Neural progenitor cell (in vitro differentiated cells): ENCODE measurements at regions not wholly inside any gene's neighbourhood (a gene's known extent, or its start where the extent isn't known, plus 50 kb on each side); places are given as distances from the start of the nearest gene placed in this dataset.
"Not testable (repeated sequence)": the region's sequence is repeated elsewhere in the genome, so short reads cannot be mapped to it uniquely, and the experiment has no call there.

ENCODE experiments used
- DNase-seq: peaks from one replicate; pipeline ENCODE4 v3.0.0-alpha.2; 2016; ENCODE audit warnings: low spot score
- H2AFZ ChIP-seq: fragments of 200-600 bp; sonication (generic); replicated peaks from 2 replicates; pipeline ENCODE4 v1.6.1; 2016; ENCODE audit warnings: antibody characterized with exemption
- H3F3A ChIP-seq: fragments of 200-600 bp; sonication (generic); 2 replicates; pipeline ENCODE4 v1.6.1; 2016; ENCODE audit warnings: antibody characterized with exemption, low read depth
- H3K27ac ChIP-seq: fragments of 200-600 bp; sonication (generic); 2 replicates; pipeline ENCODE4 v1.5.1; 2016; ENCODE audit warnings: mild to moderate bottlenecking
- H3K27me3 ChIP-seq: fragments of 200-600 bp; sonication (generic); 2 replicates; pipeline ENCODE4 v1.6.1; 2016; ENCODE audit warnings: mild to moderate bottlenecking, moderate library complexity
- H3K36me3 ChIP-seq: fragments of 200-600 bp; sonication (generic); 2 replicates; pipeline ENCODE4 v1.5.1; 2016
- H3K4me1 ChIP-seq: fragments of 200-600 bp; sonication (generic); 2 replicates; pipeline ENCODE4 v1.6.1; 2016; ENCODE audit warnings: mixed run types
- H3K4me2 ChIP-seq: fragments of 200-600 bp; sonication (generic); 2 replicates; pipeline ENCODE4 v1.6.1; 2016
- H3K4me3 ChIP-seq: fragments of 200-600 bp; sonication (generic); 2 replicates; pipeline ENCODE4 v1.5.1; 2016
- H3K79me2 ChIP-seq: fragments of 200-600 bp; sonication (generic); 2 replicates; pipeline ENCODE4 v1.6.1; 2016; ENCODE audit warnings: low read depth
- H3K9ac ChIP-seq: fragments of 200-600 bp; sonication (generic); 2 replicates; pipeline ENCODE4 v1.6.1; 2016
- H3K9me3 ChIP-seq: fragments of 200-600 bp; sonication (generic); 2 replicates; pipeline ENCODE4 v1.5.1; 2016; ENCODE audit warnings: low read depth
- H4K20me1 ChIP-seq: fragments of 200-600 bp; sonication (generic); 2 replicates; pipeline ENCODE4 v1.6.1; 2016; ENCODE audit warnings: low read depth
- H3K27ac Mint-ChIP-seq: 3 replicates; pipeline ENCODE4 v1.8.0; 2021; ENCODE audit warnings: mixed read lengths
- H3K27me3 Mint-ChIP-seq: 2 replicates; pipeline ENCODE4 v1.8.0; 2022; ENCODE audit warnings: low read depth, mild to moderate bottlenecking, inconsistent platforms, moderate library complexity, mixed read lengths; ENCODE audit not compliant: insufficient read depth
- H3K36me3 Mint-ChIP-seq: 3 replicates; pipeline ENCODE4 v1.8.0; 2021; ENCODE audit warnings: mixed read lengths
- H3K4me1 Mint-ChIP-seq: 3 replicates; pipeline ENCODE4 v1.8.0; 2021; ENCODE audit warnings: mixed read lengths
- H3K4me3 Mint-ChIP-seq: 3 replicates; pipeline ENCODE4 v1.8.0; 2021; ENCODE audit warnings: mild to moderate bottlenecking, moderate library complexity, mixed read lengths
- H3K9me3 Mint-ChIP-seq: 3 replicates; pipeline ENCODE4 v1.8.0; 2020; ENCODE audit warnings: mixed read lengths
- CTCF ChIP-seq: fragments of 200-600 bp; sonication (generic); IDR thresholded peaks from 2 replicates; pipeline ENCODE4 v1.5.1; 2017; ENCODE audit warnings: antibody characterized with exemption, mild to moderate bottlenecking
- EZH2 ChIP-seq: fragments of 200-600 bp; sonication (generic); IDR thresholded peaks from 2 replicates; pipeline ENCODE4 v1.6.1; 2017; ENCODE audit warnings: antibody characterized with exemption, mild to moderate bottlenecking, moderate library complexity
- EZH2phosphoT487 ChIP-seq: fragments of 200-600 bp; sonication (generic); IDR thresholded peaks from 2 replicates; pipeline ENCODE4 v1.6.1; 2017; ENCODE audit warnings: antibody characterized with exemption

- not testable (repeated sequence) for H2AFZ ChIP-seq, H3K4me3 ChIP-seq, H3K4me1 Mint-ChIP-seq, H3K27ac ChIP-seq, H3K4me3 Mint-ChIP-seq, H3K4me1 ChIP-seq, H3K4me2 ChIP-seq, DNase-seq, H3K9ac ChIP-seq, H4K20me1 ChIP-seq, H3K79me2 ChIP-seq, H3K9me3 ChIP-seq, H3K27me3 Mint-ChIP-seq, H3K9me3 Mint-ChIP-seq, H3K27me3 ChIP-seq, H3F3A ChIP-seq, H3K36me3 ChIP-seq, H3K36me3 Mint-ChIP-seq
- H3K27ac Mint-ChIP-seq: peak overlapping the region; percentile 77
These were observed 85.1 kb upstream of the MAP4 start for GRCh38 chr3:48101301-48101650.

- Histone ChIP-seq H3F3A (peaks cover 28% of the 10 kb centered on the region), H4K20me1 (peaks cover 2% of the 10 kb centered on the region), H3K9me3 (no peaks in the 10 kb centered on the region), H3K27ac (no peak overlapping the region), H3K79me2 (peaks cover 17% of the 10 kb centered on the region), H2AFZ (no peak overlapping the region), H3K36me3 (no peaks in the 10 kb centered on the region), H3K4me2 (no peak overlapping the region), H3K9ac (no peak overlapping the region), H3K4me1 (peaks cover 9% of the 10 kb centered on the region), H3K27me3 (no peaks in the 10 kb centered on the region), H3K4me3 (no peak overlapping the region)
- no peak overlapping the region for H3K4me3 Mint-ChIP-seq
- H3K27ac Mint-ChIP-seq: no peak overlapping the region
- TF ChIP-seq EZH2 (no peak), CTCF (no peak), EZH2phosphoT487 (no peak)
- H3K4me1 Mint-ChIP-seq: peaks cover 16% of the 10 kb centered on the region
- no peak for DNase-seq
- no peaks in the 10 kb centered on the region for H3K36me3 Mint-ChIP-seq
- H3K27me3 Mint-ChIP-seq: peaks cover 4% of the 10 kb centered on the region
- no peaks in the 10 kb centered on the region for H3K9me3 Mint-ChIP-seq
These were observed 76.1 kb upstream of the MAP4 start for GRCh38 chr3:48092270-48092669.

- no peak overlapping the region for H3K27ac ChIP-seq
- peaks cover 4% of the 10 kb centered on the region for H3K27me3 Mint-ChIP-seq
- no peak for TF ChIP-seq EZH2phosphoT487
- H3F3A ChIP-seq: peaks cover 34% of the 10 kb centered on the region
- H3K9me3 ChIP-seq: no peaks in the 10 kb centered on the region
- no peak for DNase-seq
- H3K27me3 ChIP-seq: no peaks in the 10 kb centered on the region
- no peaks in the 10 kb centered on the region for H3K36me3 Mint-ChIP-seq
- H3K4me2 ChIP-seq: peak overlapping the region; percentile 66
- peak overlapping the region; percentile 80 for H3K4me3 ChIP-seq
- no peak overlapping the region for H2AFZ ChIP-seq
- H3K36me3 ChIP-seq: no peaks in the 10 kb centered on the region
- peaks cover 36% of the 10 kb centered on the region for H3K79me2 ChIP-seq
- no peaks in the 10 kb centered on the region for H3K9me3 Mint-ChIP-seq
- peak overlapping the region; percentile 98 for H3K4me3 Mint-ChIP-seq
- H3K27ac Mint-ChIP-seq: no peak overlapping the region
- H3K4me1 Mint-ChIP-seq: peaks cover 24% of the 10 kb centered on the region
- H3K4me1 ChIP-seq: peaks cover 9% of the 10 kb centered on the region
- no peak overlapping the region for H3K9ac ChIP-seq
- H4K20me1 ChIP-seq: peaks cover 20% of the 10 kb centered on the region
These were observed 74.1 kb upstream of the MAP4 start for GRCh38 chr3:48090166-48090939.

GRCh38 chr3:48088749-48089466, 72.7 kb upstream of the MAP4 start:
- no peaks in the 10 kb centered on the region for H3K27me3 ChIP-seq
- H3K4me1 ChIP-seq: peaks cover 9% of the 10 kb centered on the region
- peaks cover 6% of the 10 kb centered on the region for H3K36me3 Mint-ChIP-seq
- peaks cover 20% of the 10 kb centered on the region for H4K20me1 ChIP-seq
- H3K27ac ChIP-seq: peak overlapping the region; percentile 98
- H3K27ac Mint-ChIP-seq: peak overlapping the region; percentile 98
- H3K4me3 Mint-ChIP-seq: peak overlapping the region; percentile 98
- H3K36me3 ChIP-seq: no peaks in the 10 kb centered on the region
- peak overlapping the region; percentile 99 for H3K4me2 ChIP-seq
- H3F3A ChIP-seq: peaks cover 40% of the 10 kb centered on the region
- H3K9me3 Mint-ChIP-seq: no peaks in the 10 kb centered on the region
- H3K27me3 Mint-ChIP-seq: peaks cover 4% of the 10 kb centered on the region
- peaks cover 51% of the 10 kb centered on the region for H3K79me2 ChIP-seq
- H3K9me3 ChIP-seq: no peaks in the 10 kb centered on the region
- H3K4me1 Mint-ChIP-seq: peaks cover 29% of the 10 kb centered on the region
- H3K4me3 ChIP-seq: peak overlapping the region; percentile 80
- TF ChIP-seq EZH2phosphoT487: no peak
- peak; percentile 36 for TF ChIP-seq EZH2
- TF ChIP-seq CTCF: peak; percentile 21
- peak; percentile 99 for DNase-seq
- peak overlapping the region; percentile 81 for H2AFZ ChIP-seq
- peak overlapping the region; percentile 65 for H3K9ac ChIP-seq
